ENCODE measurements at regions not wholly inside any gene's neighbourhood (a gene's known extent, or its start where the extent isn't known, plus 50 kb on each side); places are given as distances from the start of the nearest gene placed in this dataset.

- H3K4me3 ChIP-seq = peak overlapping the region; percentile 49
- H3K27ac ChIP-seq = no peak overlapping the region
- TF ChIP-seq CTCF (IDR thresholded peaks at IDR 0.05) = no peak
- H3K9me3 ChIP-seq = no peaks in the 10 kb centered on the region
- WGBS, 3 donors = 76 to 85% (median 81%) methylated on average over 34 of the region's 34 CpGs
- ATAC-seq = no peak
- peaks cover 0 to 2% (median 0%) of the 10 kb centered on the region in 3 donors for H3K27me3 ChIP-seq (ENCODE audit: insufficient read depth in 3 of 3, low read length in 2 of 3)
- H3K4me1 ChIP-seq = no peaks in the 10 kb centered on the region
- DNase-seq = peak in 1 of 2 donors; percentile 51
- H3K36me3 ChIP-seq (ENCODE audit: insufficient read depth in 1 of 2, low read depth in 1 of 2) = no peaks in the 10 kb centered on the region
- intact Hi-C loops (cut with DNase I) = no loop called here
Observed at GRCh38 chr2:557635-558301, 119.4 kb downstream of the TMEM18 start.

GRCh38 chr2:556485-556884 is 120.7 kb downstream of the TMEM18 start:
- H3K9me3 ChIP-seq = no peaks in the 10 kb centered on the region
- WGBS, 3 donors = 71 to 84% (median 80%) methylated on average over 11 of the region's 11 CpGs
- no peaks in the 10 kb centered on the region for H3K27me3 ChIP-seq (ENCODE audit: insufficient read depth in 3 of 3, low read length in 2 of 3)

GRCh38 chr2:555164-555922 is 121.9 kb downstream of the TMEM18 start:
- intact Hi-C loops (cut with DNase I) = no loop called here
- TF ChIP-seq CTCF (IDR thresholded peaks at IDR 0.05) = no peak
- no peak for ATAC-seq
- no peak for DNase-seq
- Histone ChIP-seq H3K4me1 (no peaks in the 10 kb centered on the region), H3K4me3 (no peak overlapping the region), H3K27ac (no peak overlapping the region), H3K9me3 (no peaks in the 10 kb centered on the region), H3K36me3 (ENCODE audit: insufficient read depth in 1 of 2, low read depth in 1 of 2) (no peaks in the 10 kb centered on the region), H3K27me3 (ENCODE audit: insufficient read depth in 3 of 3, low read length in 2 of 3) (peaks cover 0 to 1% (median 0%) of the 10 kb centered on the region in 3 donors)
- WGBS, 3 donors = 64 to 68% (median 65%) methylated on average over 12 of the region's 12 CpGs

More at GRCh38 chr2:556485-556884, 120.7 kb downstream of the TMEM18 start:
- Histone ChIP-seq H3K36me3 (ENCODE audit: insufficient read depth in 1 of 2, low read depth in 1 of 2) (no peaks in the 10 kb centered on the region), H3K4me1 (no peaks in the 10 kb centered on the region), H3K4me3 (no peak overlapping the region), H3K27ac (no peak overlapping the region)
- no peak for DNase-seq
- intact Hi-C loops (cut with DNase I) = no loop called here
- ATAC-seq = no peak
- TF ChIP-seq CTCF (IDR thresholded peaks at IDR 0.05) = no peak

- ATAC-seq (no peak), DNase-seq (no peak)
- H3K27ac ChIP-seq = no peak overlapping the region
- H3K36me3 ChIP-seq (ENCODE audit: insufficient read depth in 1 of 2, low read depth in 1 of 2) = no peaks in the 10 kb centered on the region
- peaks cover 0 to 1% (median 0%) of the 10 kb centered on the region in 3 donors for H3K27me3 ChIP-seq (ENCODE audit: insufficient read depth in 3 of 3, low read length in 2 of 3)
- intact Hi-C loops (cut with DNase I) = no loop called here
- TF ChIP-seq CTCF (IDR thresholded peaks at IDR 0.05) = no peak
- no peak overlapping the region for H3K4me3 ChIP-seq
- WGBS, 3 donors = 84 to 94% (median 87%) methylated on average over 13 of the region's 13 CpGs
- no peaks in the 10 kb centered on the region for H3K9me3 ChIP-seq
- no peaks in the 10 kb centered on the region for H3K4me1 ChIP-seq
Observed at GRCh38 chr2:554444-554843, 122.8 kb downstream of the TMEM18 start.
